ENCODE measurements at regions not wholly inside any gene's neighbourhood (a gene's known extent, or its start where the extent isn't known, plus 50 kb on each side); places are given as distances from the start of the nearest gene placed in this dataset.
"Not testable (repeated sequence)": the region's sequence is repeated elsewhere in the genome, so short reads cannot be mapped to it uniquely, and the experiment has no call there.

- FAIRE-seq: no peak
Observed at GRCh38 chr1:114262337-114262736, 108.7 kb upstream of the SYT6 start.

- FAIRE-seq: no peak
Observed at GRCh38 chr1:114260805-114261484, 107.3 kb upstream of the SYT6 start.

- no peak for FAIRE-seq
Observed at GRCh38 chr1:114259511-114260160, 106.0 kb upstream of the SYT6 start.

DNA sequence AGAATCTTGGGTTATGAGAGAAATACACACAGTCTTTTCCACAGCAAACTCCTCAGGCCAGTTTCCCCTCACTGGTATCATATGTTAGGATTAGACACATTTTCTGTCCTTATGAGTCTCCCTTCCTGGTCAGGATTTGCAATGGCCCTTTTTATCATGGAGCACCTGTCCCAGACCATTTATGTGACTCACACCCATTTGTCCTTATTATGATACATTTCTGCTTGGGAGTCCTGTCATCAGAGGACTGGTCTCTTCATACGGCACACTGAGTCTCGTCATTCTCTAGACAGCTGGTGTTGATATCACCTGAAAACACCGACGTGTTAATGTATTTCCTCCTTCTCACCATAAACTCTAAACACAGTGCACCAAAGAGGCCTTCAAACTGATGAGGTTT lies 105.0 kb upstream of the SYT6 start:
- no peak for FAIRE-seq

- FAIRE-seq: no peak
Observed at GRCh38 chr1:114258074-114258473, 104.4 kb upstream of the SYT6 start.

DNA sequence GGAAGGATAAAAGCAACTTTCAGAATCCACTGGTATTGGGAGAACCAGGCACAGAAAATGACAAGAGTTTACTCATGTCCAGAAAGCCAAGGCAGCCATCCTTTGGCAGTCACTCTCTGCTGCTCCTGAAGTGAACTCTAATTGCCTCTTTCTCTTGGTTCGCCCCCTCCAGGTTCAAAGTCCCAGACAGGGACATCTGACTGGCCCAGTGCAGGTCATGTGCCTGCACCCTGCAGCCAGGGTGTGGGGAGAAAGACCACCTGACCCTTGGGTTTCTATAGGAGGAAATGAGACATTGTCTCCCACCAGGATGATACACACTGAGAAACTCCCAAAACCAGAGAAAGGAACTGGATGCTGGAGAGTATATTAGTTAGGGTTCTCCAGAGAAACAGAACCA lies 103.9 kb upstream of the SYT6 start:
- no peak for FAIRE-seq

DNA sequence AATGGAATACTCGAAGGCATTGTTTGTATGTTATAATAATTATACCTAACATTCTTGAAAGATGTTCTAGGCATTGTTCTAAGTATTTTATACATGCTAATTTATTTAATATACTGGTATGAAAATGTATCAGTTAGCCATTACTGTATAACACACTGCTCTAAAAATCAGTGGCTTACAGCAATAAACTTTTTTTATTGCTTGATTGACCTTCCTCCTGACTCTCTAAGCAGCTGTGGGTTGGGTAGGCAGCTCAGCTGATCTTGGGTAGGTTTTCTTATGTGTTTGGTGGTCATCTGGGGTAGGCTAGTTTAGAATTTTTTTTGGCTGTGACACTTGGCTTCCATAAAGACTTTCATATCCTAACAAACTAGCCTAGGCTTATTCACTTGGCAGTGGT lies 100.2 kb upstream of the SYT6 start:
- FAIRE-seq: no peak

DNA sequence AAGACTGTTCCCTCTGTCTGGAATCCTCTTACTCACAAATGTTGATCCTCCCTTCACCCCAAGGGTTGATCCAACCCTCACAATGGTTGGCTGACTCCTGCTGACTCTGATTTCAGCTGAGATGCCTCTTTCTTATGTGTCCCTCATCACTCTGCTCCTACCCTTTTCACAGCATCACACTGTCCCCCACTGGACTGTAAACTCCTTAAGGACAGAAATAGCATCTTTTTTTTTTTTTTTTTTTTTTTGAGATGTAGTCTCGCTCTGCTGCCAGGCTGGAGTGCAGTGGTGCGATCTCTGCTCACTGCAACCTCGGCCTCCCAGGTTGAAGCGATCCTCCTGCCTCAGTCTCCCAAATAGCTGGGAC lies 97.9 kb upstream of the SYT6 start:
- FAIRE-seq: no peak

DNA sequence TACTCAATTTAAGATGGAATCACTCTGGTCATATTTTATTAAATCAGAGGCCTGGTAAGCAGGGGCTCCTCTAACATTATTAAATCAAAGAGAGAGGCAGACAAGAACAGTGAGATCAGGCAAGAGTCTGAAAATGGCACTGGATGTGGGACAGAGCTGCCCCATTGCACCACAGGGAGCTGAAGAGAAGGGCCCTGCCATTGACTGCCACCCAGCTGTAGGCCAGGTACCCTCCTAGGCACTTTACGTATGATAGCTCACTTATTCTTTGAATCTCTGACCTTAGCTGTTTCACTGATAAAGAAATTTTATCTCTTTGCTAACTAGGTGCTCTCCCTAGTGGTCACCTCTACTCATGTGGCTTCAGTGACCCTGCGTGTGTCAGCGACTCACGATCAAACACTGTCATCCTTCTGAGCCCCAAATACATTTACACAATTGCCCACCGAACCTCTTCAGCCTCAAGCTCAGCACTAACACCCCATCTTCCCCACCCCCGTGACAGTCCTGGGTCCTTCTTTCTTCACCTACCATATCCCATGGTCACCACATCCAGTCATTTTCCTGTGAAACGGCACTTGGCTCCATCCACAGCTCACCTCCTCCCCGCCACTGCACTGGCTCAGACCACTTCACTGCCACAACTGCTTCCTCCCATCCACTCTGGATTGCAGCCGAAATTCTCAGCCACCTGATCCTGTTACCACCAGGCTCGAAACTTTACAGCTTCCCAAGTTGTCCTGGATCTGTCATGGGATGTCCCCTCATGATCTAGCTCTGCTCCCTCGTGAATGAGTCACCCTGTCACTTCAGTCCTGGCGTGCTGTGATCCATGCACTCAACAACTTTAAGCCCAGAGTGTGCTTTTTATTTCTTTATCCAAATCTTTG lies 97.3 kb upstream of the SYT6 start:
- no peak for FAIRE-seq

DNA sequence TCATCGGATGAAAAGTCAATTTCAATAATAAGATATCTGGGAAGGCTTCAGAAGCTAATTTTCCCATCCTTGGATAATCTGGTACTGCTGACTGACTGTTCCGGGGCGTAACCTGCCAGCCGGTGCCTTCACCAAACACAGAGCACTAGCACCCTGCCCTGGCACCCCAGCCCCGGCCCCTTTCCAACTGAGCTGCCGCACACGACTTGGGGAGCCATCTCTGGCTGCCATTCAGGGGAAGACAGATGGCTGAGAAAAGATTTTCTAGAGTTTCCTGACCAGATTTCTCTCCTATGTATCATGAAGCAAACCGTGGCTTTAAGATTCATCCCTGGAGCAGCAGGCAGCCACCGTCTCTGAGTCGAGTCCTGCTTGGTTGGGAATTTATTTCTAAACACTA lies 96.0 kb upstream of the SYT6 start:
- FAIRE-seq: no peak

DNA sequence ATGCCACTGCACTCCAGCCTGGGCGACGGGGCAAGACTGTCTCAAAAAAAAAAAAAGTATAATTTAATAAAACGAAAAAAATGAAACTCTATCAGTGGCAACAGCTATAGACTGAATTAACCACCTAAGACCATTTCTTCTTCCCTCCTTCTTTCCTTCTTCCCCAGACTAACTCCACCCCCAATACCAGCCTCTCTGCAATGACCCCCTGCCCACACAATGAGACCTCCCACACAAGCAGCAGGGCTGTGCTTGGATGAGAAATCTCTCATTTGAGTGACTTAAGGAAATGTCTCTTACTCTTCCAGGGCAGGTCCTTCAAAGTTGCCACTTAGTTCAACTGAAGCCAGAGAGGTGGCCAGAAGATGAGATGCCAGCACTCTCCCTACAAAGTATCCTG lies 94.5 kb upstream of the SYT6 start:
- FAIRE-seq: no peak

DNA sequence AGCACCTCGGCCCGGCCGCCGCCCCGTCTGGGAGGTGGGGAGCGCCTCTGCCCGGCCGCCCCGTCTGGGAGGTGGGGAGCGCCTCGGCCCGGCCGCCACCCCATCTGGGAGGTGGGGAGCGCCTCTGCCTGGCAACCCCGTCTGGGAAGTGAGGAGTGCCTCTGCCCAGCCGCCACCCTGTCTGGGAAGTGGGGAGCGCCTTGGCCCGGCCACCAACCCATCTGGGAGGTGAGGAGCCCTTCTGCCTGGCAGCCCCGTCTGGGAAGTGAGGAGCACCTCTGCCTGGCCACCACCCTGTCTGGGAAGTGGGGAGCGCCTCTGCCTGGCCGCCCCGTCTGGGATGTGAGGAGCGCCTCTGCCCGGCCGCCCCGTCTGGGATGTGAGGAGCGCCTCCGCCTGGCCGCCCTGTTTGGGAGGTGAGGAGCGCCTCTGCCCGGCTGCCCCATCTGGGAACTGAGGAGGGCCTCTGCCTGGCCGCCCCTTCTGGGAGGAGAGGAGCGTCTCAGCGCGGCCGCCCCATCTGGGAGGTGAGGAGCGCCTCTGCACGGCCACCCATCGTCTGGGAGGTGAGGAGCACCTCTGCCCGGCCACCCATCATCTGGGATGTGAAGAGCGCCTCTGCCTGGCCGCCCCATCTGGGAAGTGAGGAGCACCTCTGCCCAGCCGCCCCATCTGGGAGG lies 89.0 kb upstream of the SYT6 start:
- FAIRE-seq: not testable (repeated sequence)

DNA sequence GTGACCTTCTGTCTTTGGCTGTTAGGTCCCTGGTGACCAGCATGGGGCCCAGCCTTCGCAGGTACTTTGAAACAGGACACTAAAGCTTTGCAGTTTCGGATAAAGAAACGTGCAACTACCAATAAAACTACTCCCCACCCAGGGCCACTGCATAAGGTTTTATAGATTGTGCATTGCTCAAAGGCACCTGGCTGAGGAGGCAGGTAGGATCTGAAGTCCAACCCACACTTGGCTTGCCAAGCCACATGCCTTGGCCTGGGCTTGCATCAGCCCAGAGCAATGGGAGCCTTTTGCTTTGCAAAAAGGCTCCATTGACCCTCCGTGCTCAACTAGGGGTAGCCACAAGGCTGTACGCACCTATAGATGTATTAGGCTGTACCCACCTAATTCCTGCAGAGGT lies 84.4 kb upstream of the SYT6 start:
- FAIRE-seq: no peak

DNA sequence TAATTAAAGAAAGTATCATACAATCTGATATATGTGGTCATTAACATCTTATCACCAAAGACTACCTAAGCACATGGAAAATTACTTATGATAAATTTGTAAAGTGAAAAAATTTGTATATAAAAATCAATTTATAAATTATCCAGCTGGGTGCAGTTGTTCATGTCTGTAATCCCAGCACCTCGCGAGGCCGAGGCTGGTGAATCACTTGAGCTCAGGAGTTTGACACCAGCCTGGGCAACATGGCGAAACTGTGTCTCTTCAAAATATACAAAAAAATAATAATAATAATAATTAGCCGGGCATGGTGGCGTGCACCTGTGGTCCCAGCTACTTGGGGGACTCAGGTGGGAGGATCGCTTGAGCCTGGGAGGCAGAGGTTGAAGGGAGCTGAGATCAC lies 82.8 kb upstream of the SYT6 start:
- FAIRE-seq: no peak

- FAIRE-seq: no peak
Observed at GRCh38 chr1:114235960-114236359, 82.3 kb upstream of the SYT6 start.

- FAIRE-seq: no peak
Observed at GRCh38 chr1:114235281-114235680, 81.6 kb upstream of the SYT6 start.

DNA sequence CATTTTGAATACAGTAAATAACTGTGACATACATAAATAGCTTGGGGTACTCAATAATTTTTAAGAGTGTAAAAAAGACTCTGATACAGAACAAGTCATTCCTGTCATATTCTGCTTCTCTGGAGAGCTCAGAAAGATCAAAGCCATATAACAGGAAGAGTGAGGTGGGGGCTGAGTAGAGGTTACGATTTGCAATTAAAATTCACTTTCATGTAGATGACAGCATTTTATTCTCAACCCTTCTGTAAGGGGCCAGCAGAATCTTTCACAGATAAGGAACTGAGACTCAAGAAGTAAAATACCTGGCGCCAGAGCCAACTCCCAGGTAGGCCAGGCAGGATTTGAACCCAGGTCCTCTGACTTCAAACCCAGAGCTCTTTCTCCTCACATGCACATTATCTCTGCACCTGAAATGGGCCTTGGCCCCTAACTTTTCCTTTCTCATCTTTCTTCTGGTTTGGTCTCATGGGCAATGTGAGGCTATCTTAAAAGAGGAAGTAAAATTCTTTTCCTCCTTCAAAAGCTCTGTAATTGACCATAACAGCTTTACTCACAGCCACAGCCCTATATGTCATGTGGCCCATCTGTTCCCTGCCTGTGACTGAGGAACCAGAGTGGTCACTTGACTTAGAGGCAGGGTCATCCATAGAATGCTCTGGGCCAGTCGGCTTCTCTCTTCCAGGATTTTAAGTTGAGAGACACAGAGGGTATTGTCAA lies 80.9 kb upstream of the SYT6 start:
- FAIRE-seq: no peak

GRCh38 chr1:114232691-114233090 lies 79.0 kb upstream of the SYT6 start:
- FAIRE-seq: no peak

DNA sequence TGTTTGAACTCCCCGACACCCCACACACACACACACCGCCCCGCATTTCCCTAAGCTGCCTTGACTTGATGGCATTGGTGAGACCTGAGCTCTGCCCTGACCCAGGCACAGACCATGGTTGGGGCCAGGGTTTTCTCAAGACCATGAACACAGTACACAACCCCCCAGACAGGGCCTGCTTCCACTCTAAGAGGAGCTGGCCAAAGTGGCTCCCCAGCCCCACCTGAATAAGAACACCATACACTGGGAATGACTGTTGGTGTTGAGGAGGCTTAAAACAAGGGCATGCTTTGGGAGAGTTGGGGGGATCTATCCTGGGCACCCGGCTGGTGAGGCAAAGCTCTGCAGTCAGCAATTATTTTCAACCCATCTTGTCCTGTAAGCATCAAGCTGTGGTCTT lies 77.6 kb upstream of the SYT6 start:
- FAIRE-seq: no peak

GRCh38 chr1:114229368-114229767 lies 75.7 kb upstream of the SYT6 start:
- FAIRE-seq: no peak

- no peak for FAIRE-seq
Observed at GRCh38 chr1:114227059-114227458, 73.4 kb upstream of the SYT6 start.

GRCh38 chr1:114224196-114224907 lies 70.7 kb upstream of the SYT6 start:
- no peak for FAIRE-seq
